Stomach (tissue), 4 donors: ENCODE measurements at regions not wholly inside any gene's neighbourhood (a gene's known extent, or its start where the extent isn't known, plus 50 kb on each side); places are given as distances from the start of the nearest gene placed in this dataset.

ENCODE experiments used
- POLR2A ChIP-seq, 4 donors: fragments of 450-650 bp; IDR thresholded peaks; one replicate each; pipeline ENCODE4 v1.6.1; 2016; ENCODE audit warnings: antibody characterized with exemption in 4 of 4, control low read depth in 2 of 4, mild to moderate bottlenecking in 1 of 4, moderate library complexity in 1 of 4
- POLR2AphosphoS5 ChIP-seq, 3 donors: sonication (generic); formaldehyde crosslinking; IDR thresholded peaks; one replicate each; pipeline ENCODE4 v1.6.1; 2016; ENCODE audit warnings: antibody characterized with exemption in 3 of 3
- TF ChIP-seq, protein P1 (sequence below), 7 experiments: fragments of 450-650 bp in 4 of 7; fragments of 200-600 bp in 3 of 7; sonication (generic) in 3 of 7; IDR thresholded peaks; one replicate each; pipeline ENCODE4 v1.5.1; 2016 to 2019; ENCODE audit warnings: antibody characterized with exemption in 7 of 7, control low read depth in 2 of 7, mild to moderate bottlenecking in 1 of 7

DNA sequence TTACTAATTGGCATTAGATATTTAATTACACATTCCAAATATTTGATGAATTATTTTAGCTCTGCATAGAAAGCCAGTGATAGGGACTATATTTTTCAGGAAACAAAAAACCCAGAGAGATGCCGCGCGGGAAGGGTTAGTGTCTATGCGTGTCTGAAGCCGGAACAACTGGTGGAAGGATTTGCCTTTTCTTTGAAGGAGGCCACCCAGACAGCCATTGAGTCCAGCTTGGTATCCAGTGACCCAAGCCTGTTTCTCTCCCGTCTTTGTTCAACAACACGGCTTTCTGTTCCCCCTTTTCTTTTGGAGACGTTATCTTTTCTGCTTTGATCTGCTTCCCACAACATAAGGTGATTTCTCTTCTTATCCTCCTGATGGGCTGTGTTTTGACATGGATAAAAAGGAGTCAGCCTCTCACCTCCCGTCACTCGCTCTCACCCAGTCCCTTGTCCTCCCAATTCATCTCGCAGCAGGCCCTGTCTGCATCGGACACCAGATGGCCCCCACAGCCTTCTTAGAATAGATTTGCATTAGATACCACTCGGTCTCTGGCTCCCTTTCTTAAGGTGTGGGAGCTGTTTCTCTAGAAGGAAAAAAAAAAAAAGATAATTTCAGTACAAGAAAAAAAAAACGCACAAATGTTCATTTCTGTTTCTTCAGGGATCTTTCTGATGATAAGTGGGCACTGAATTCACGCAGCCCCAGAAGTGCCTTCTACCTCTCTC, 361.8 kb downstream of the ZNF536 start:
- TF ChIP-seq, protein P1, sequence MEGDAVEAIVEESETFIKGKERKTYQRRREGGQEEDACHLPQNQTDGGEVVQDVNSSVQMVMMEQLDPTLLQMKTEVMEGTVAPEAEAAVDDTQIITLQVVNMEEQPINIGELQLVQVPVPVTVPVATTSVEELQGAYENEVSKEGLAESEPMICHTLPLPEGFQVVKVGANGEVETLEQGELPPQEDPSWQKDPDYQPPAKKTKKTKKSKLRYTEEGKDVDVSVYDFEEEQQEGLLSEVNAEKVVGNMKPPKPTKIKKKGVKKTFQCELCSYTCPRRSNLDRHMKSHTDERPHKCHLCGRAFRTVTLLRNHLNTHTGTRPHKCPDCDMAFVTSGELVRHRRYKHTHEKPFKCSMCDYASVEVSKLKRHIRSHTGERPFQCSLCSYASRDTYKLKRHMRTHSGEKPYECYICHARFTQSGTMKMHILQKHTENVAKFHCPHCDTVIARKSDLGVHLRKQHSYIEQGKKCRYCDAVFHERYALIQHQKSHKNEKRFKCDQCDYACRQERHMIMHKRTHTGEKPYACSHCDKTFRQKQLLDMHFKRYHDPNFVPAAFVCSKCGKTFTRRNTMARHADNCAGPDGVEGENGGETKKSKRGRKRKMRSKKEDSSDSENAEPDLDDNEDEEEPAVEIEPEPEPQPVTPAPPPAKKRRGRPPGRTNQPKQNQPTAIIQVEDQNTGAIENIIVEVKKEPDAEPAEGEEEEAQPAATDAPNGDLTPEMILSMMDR (IDR thresholded peaks at IDR 0.05): no peak
- no peak for TF ChIP-seq POLR2AphosphoS5 (IDR thresholded peaks at IDR 0.05)
- no peak for TF ChIP-seq POLR2A (IDR thresholded peaks at IDR 0.05)
